ENCODE measurements at regions not wholly inside any gene's neighbourhood (a gene's known extent, or its start where the extent isn't known, plus 50 kb on each side); places are given as distances from the start of the nearest gene placed in this dataset.

- TF ChIP-seq CTCF (IDR thresholded peaks at IDR 0.05; ENCODE audit: insufficient read depth, low read length) (no peak), GABPA (IDR thresholded peaks at IDR 0.05; ENCODE audit: low read depth) (no peak), POLR2AphosphoS5 (IDR thresholded peaks at IDR 0.05; ENCODE audit: low read depth) (no peak)
These were observed 490.8 kb downstream of the MCTP2 start for GRCh38 chr15:94722024-94722636.
